GM21515 (cell line): ENCODE measurements at regions not wholly inside any gene's neighbourhood (a gene's known extent, or its start where the extent isn't known, plus 50 kb on each side); places are given as distances from the start of the nearest gene placed in this dataset.
"Not testable (repeated sequence)": the region's sequence is repeated elsewhere in the genome, so short reads cannot be mapped to it uniquely, and the experiment has no call there.

Source experiments
- ATAC-seq: cut with Tn5 transposase; IDR thresholded peaks from one replicate; pipeline ENCODE4 v1.9.1; 2021; ENCODE audit not compliant: unreplicated experiment

DNA sequence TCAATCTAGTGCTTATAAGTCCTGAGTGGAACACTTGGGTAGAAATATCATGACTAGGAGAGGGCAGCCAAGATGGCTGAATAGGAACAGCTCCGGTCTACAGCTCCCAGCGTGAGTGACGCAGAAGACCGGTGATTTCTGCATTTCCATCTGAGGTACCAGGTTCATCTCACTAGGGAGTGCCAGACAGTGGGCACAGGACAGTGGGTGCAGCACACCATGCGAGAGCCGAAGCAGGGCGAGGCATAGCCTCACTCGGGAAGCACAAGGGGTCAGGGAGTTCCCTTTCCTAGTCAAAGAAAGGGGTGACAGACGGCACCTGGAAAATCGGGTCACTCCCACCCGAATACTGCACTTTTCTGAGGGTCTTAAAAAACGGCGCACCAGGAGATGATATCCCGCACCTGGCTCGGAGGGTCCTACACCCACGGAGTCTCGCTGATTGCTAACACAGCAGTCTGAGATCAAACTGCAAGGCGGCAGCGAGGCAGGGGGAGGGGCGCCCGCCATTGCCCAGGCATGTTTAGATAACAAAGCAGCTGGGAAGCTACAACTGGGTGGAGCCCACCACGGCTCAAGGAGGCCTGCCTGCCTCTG is 302.8 kb downstream of the TFAP2B start:
- not testable (repeated sequence) for ATAC-seq

DNA sequence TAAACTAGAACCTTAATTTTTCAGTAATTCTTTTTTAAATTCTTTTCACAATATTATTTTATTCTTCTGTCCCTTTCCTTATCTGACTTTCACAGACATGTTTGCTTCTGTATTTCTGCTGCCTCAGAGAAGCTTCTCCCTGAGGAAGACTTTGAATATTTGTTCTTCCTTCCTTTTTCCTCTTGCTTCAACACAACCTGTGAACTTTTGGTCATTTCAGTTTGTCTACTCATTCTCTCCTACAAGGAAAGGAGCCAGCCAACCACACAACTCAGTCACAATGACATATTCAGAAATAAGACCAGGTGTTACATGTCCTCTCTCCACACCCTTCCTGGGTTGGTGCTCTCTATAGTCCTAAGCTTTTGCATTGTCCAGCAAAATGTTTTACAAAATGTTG is 310.4 kb downstream of the TFAP2B start:
- no peak for ATAC-seq

DNA sequence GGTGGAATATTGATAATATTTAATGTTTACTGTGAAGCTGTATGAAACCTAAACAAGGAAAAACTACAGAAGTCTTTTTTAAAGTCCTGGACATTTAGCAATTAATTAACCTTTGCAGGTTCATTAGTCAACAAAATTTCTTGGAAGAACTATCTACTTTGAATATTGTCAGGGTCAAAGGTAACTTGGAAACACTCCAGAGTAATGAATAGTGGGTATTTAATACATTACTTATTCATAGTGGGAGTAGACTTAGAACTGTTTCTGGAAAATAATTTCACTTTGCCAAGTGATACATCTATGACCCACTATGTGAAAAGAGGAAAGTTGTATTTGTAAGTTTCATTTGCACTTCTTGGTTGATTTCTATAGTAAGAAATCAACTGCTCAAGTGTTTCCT is 319.1 kb downstream of the TFAP2B start:
- ATAC-seq: no peak

DNA sequence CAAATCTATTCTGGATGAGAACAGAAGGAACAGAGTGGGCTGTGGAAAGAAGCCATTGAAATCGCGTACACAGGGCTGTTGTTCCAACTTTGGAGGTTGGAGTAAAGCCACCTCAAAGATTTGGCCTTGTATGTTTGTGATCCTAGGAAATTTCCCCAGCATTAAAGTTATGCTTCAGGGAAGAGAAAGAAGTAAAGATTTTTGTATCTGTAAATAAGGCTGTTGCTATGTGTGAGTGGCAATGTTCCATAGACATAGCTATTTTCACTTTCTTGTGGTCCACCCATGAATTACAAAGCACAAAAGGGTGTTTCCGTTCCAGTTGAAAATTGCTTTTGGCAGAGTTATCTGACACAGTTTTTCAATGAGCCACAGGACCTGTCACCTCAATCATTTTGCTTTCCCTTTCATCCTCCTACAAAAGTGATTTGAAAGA is 321.3 kb downstream of the TFAP2B start:
- no peak for ATAC-seq

DNA sequence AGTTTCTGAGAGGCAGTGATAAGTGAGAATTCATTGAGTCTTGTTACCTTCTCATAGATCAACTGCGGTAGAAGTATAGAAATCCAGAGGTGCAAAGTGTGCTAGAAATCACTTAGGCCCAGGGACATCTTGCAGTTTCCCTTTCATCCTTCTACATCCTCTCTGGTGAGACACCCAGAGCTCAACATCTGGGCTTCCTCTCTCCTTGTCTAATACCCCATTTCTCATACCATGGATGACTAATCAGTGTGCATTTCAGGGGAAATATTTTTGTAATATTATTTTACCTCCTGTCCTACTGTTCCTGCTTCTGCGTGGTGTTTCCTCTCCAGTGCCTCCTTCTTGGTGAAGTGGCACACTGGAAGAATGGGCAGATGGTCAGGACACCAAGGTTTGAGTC is 322.4 kb downstream of the TFAP2B start:
- no peak for ATAC-seq

DNA sequence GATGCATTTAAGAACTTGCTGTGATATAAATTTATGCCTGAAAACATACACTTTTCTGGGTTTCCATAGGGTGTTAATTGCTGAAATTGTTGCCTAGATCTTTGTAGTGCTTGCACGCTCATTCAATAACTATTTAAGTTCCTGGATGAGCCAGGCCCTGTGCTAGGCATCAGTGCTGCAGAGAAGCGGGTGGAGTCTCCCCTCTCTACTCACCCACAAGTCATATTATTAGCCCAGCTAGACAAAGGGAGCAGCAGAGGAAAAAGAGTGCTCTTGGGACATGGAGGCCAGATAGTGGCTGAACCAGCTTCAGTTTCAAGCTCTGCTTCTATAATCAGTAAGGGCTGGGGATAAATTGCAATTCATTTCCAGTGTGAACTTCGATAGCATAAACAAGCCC is 329.1 kb downstream of the TFAP2B start:
- ATAC-seq: no peak

DNA sequence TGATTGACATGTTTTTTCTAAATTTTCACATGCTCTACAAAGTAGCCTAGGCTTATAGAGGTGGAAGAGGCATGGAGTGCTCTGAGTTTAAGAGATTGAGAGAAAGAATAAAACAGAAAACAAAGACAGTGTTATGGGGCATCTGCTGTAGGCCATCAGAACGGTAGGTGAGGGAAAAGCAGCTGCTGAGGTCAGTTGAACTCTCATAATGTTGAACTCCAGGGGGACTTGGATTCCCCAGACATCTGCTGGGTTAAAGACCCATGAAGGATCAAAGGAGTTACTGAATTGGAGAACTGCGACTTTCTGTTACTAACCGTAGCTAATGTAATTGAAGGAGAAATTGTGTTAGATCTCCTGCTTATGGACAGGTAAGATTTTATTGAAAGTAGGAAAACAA is 333.9 kb downstream of the TFAP2B start:
- ATAC-seq: no peak

DNA sequence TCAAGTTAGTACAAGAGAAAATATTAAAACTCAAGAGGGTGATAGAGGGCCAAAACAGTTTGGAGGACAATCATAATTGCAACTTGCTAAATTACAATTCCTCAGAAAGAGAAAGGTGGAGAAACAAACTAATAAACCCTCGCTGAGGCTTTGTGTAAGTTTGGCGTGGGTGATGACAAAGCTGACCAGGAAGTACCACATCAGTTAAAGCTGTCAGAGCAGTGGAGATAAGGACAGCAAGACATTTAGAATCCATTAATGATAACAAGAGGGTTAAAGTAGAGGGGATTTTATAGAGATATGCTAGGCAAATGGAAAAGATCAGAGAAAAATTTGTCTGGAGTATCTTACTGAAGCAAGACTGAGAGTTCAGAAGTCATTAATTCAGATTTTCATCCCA is 334.4 kb downstream of the TFAP2B start:
- no peak for ATAC-seq

DNA sequence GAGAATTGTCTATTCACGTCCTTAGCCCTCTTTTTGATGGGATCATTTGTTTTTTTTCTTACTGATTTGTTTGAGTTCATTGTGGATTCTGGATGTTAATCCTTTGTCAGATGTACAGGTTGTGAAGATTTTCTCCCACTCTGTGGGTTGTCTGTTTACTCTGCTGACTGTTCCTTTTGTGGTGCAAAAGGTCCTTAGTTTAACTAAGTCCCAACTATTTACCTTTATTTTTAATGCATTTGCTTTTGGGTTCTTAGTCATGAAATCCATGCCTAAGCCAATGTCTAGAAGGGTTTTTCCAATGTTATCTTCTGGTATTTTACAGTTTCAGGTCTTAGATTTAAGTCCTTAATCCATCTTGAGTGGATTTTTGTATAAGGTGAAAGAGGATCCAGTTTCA is 336.3 kb downstream of the TFAP2B start:
- not testable (repeated sequence) for ATAC-seq

DNA sequence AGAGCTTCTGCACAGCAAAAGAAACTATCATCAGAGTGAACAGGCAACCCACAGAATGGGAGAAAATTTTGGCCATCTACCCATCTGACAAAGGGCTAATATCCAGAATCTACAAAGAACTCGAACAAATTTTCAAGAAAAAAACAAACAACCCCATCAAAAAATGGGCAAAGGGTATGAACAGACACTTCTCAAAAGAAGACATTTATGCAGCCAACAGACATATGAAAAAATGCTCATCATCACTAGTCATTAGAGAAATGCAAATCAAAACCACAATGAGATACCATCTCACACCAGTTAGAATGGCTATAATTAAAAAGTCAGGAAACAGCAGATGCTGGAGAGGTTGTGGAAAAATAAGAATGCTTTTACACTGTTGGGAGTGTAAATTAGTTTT is 340.6 kb downstream of the TFAP2B start:
- not testable (repeated sequence) for ATAC-seq

DNA sequence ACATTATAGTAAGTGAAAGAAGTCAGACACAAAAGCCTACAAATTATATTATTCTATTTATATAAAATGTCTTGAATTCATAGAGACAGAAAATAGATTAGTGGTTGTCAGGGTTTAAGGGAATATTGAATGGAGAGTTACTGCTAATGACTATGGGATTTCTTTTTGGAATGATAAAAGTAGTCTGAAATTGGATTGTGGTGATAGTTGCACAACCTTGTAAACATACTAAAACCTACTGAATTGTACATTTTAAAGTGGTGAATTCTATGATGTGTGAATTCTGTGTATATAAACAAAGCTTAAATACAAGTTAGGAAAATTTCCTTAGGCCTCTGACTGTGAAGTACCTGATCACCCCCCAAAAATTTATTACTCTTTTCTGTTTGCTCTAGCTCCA is 343.1 kb downstream of the TFAP2B start:
- ATAC-seq: no peak

DNA sequence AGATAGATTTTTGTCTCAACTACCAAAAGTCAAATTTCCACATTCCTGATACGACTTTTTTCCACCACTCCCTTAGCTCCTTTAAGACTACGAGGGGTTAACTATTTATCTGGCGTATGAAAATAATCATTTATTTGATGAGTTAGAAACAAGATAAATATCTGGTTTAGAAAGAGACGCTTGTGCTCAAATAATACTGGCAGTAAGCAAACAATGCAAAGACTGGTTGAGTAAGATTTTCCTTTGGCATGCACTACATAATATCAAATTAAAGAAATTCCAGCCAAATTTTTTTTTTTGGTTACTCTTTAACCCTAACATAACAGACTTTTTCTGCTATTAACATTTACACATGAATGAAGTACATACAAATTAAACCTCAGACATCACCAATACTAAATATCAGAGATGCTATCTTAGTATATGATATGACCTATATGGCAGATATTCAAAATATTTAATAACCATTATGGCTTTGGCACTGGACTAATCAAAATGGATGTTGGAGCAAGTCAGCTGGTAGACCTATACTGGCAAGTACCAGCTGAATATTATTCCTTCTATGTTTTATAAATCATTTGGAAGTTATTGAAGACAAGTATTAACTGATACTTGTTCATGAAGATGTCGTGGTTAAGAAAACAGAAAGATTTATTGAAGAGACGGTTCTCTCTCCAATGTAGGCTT is 345.3 kb downstream of the TFAP2B start:
- ATAC-seq: no peak

DNA sequence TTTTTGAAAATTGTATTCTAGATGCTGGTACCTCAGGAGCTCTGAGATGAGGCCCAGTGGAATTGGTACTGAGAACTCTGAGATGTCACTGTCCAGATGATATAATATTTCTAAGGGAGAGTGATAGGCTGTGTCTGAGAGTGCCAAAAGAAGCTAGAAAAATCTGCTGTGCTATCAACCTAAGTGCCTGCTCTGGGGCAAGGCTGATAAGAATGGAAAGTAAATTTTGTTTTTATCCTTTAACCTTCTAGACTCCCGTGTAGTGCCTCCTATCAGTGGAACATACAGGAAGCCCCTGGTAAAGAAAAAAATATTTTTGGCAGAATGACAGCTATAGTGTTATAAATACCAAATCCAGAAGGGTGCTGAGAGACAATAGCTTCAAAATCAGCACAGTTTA is 348.2 kb downstream of the TFAP2B start:
- ATAC-seq: no peak

DNA sequence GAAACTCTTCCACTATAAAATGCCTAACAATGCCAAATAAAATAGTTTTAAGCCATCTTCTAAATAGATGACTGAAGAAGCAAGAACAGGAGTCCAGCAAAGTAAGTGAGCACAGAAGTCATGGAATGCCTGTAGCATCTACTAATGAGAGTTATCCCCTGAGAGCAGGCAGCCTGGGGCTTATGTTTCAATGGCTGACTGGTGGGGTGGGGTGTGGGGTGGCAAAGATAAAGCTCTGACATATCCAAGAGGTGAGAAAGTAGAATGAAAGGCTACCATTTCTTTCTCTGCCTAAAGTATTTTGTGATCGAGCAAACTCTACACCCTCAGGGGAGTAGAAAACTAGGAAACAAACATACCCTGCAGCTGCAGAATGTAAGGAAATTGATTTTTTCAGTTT is 348.8 kb downstream of the TFAP2B start:
- ATAC-seq: no peak

DNA sequence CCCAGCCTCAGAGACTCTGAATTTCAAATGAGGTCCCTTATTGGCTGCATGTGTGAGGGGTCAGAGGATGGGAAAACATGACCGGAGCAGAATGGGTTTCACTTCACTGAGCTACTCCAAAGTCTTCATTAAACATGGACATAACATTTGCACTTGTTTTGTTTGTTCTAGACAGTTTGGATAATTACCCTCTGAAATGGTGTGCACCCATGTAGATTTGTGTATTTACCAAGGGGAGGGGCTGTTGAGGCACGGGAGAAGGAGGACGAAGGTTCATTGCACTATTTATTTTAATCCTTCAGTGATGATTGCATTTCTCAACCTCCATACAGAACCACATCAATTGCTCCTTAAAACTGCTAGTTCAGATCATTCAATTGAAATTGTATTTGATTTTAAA is 364.2 kb downstream of the TFAP2B start:
- ATAC-seq: no peak

DNA sequence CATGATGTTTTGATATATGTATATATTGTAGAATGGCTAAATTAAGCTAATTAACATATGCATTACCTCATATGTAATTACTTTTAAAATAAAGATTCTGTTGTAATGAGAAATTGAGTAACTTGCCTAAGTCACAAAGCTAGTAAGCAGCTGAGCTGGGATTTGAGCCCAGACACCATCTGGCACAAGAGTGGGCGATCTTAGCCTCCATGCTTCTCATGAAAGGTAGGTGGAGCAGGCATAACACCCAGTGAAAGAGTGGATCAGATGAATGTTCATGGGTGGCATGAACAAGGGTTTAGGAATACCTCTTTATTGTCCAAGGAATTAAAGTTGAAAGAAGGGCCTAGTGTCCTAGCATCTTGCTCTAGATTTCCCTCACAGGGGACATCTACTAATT is 365.4 kb downstream of the TFAP2B start:
- ATAC-seq: no peak

DNA sequence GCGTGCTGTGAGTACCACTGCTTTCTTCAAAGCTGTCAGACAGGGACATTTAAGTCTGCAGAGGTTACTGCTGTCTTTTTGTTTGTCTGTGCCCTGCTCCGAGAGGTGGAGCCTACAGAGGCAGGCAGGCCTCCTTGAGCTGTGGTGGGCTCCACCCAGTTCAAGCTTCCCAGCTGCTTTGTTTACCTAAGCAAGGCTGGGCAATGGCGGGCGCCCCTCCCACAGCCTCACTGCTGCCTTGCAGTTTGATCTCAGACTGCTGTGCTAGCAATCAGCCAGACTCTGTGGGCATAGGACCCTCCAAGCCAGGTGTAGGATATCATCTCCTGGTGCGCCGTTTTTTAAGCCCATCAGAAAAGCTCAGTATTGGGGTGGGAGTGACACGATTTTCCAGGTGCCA is 374.5 kb downstream of the TFAP2B start:
- not testable (repeated sequence) for ATAC-seq

DNA sequence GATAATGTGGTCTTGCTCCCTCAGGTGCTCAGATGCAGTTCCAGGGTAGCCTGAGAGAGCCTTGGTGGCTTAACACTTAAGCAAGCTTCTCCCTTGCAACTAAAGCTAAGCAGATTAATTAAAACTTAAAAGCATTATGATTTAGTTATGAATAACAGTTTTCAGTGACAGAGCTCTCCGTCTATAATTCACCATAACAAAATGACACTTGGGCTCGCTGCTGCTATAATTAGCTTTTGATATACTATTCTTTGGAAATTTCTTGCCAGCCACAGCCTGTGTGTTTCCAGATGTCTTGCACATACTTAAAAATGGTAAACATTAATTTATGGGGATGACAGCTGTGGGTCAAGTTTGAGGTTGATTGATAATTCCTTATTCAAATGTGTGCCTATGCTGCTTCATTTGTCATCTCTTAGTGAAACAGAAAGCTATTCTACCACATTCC is 380.5 kb downstream of the TFAP2B start:
- ATAC-seq: no peak

DNA sequence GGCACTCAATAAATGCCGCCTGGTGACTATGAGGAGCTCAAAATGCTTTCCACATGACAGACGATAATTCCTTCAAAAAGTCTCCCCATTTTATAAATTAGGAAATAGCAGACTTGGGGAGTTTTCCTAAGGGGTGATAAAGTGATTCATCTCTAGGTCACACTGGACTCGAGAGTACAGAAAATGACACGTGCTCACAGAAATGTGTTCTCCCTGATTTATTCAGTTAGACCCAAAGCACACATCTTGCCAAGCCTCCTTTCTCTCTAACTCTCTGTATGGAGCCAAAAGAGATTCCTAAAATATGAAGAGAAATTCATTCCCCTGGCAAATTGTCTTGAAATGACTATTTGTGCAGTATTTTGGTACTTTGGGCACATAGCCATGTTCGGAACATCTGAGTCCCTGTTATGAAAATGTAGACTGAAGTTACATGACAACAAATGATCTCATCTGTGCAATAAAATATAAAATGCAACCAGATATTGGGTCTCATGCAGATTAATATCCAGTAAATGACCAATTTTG is 381.1 kb downstream of the TFAP2B start:
- ATAC-seq: no peak

DNA sequence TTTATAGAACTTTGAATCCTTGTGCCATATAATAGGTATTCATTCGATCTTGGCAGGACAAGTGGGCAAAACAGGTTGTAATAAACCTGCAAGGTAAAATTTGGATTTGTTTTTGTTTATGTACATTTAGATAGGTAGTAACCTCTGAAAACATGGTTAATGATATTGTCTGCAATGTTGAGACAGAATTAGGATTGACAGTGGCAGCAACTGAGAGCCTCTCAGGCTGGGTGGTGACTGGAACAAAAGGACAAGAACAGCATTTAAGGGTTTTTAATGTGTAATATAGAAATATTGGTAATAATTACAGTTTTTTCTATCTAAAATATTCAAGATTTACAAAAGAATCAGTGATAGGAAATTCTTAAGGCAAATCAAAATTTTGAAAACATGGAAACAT is 382.0 kb downstream of the TFAP2B start:
- ATAC-seq: no peak

DNA sequence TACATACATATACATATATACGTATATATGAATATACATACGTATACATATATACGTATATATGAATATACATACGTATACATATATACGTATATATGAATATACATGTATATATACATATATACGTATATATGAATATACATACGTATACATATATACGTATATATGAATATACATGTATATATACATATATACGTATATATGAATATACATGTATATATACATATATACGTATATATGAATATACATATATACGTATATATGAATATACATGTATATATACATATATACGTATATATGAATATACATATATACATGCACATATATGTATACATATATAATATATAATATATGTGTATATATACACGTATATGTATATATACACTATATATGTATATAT is 384.0 kb downstream of the TFAP2B start:
- ATAC-seq: not testable (repeated sequence)

DNA sequence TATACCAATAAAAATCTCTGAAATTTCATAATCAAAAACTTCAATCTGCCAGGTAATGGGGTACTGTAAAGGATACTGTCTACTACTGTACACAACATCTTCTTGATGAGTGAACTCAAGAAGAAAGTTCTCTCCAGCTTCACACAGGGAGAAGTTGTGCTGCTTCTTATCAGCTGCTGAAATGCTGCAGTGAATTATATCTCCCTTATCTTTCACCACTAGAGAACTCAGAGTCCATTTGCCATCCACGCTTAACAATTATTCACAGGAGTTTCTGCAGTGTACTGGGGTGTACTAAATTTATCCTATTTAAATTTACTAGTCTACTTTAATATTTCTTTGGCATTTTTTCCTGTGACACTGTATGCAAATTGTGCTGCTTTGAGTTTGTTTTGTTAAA is 384.8 kb downstream of the TFAP2B start:
- no peak for ATAC-seq

DNA sequence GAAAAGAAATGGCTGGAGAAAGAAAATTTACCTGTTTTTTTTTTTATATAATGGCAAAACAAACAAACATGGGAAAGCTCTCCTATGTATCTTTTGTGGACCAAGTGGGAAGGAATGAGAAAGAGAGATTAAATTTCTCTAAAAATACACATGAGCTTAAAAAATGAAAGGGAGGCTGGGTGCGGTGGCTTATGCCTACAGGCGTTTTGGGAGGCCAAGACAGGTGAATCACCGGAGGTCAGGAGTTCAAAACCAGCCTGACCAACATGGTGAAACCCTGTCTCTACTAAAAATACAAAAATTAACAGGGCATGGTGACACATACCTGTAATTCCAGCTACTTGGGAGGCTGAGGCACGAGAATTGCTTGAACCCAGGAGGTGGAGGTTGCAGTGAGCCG is 388.0 kb downstream of the TFAP2B start:
- not testable (repeated sequence) for ATAC-seq
